Neural progenitor cell (in vitro differentiated cells): ENCODE measurements at regions not wholly inside any gene's neighbourhood (a gene's known extent, or its start where the extent isn't known, plus 50 kb on each side); places are given as distances from the start of the nearest gene placed in this dataset.
A peak's percentile ranks its signal among the peaks of the same experiment; 100 is the strongest.

Experiments used
- DNase-seq: peaks from one replicate; pipeline ENCODE4 v3.0.0-alpha.2; 2016; ENCODE audit warnings: low spot score
- H2AFZ ChIP-seq: fragments of 200-600 bp; sonication (generic); replicated peaks from 2 replicates; pipeline ENCODE4 v1.6.1; 2016; ENCODE audit warnings: antibody characterized with exemption
- H3F3A ChIP-seq: fragments of 200-600 bp; sonication (generic); 2 replicates; pipeline ENCODE4 v1.6.1; 2016; ENCODE audit warnings: antibody characterized with exemption, low read depth
- H3K27ac ChIP-seq: fragments of 200-600 bp; sonication (generic); 2 replicates; pipeline ENCODE4 v1.5.1; 2016; ENCODE audit warnings: mild to moderate bottlenecking
- H3K27me3 ChIP-seq: fragments of 200-600 bp; sonication (generic); 2 replicates; pipeline ENCODE4 v1.6.1; 2016; ENCODE audit warnings: mild to moderate bottlenecking, moderate library complexity
- H3K36me3 ChIP-seq: fragments of 200-600 bp; sonication (generic); 2 replicates; pipeline ENCODE4 v1.5.1; 2016
- H3K4me1 ChIP-seq: fragments of 200-600 bp; sonication (generic); 2 replicates; pipeline ENCODE4 v1.6.1; 2016; ENCODE audit warnings: mixed run types
- H3K4me2 ChIP-seq: fragments of 200-600 bp; sonication (generic); 2 replicates; pipeline ENCODE4 v1.6.1; 2016
- H3K4me3 ChIP-seq: fragments of 200-600 bp; sonication (generic); 2 replicates; pipeline ENCODE4 v1.5.1; 2016
- H3K79me2 ChIP-seq: fragments of 200-600 bp; sonication (generic); 2 replicates; pipeline ENCODE4 v1.6.1; 2016; ENCODE audit warnings: low read depth
- H3K9ac ChIP-seq: fragments of 200-600 bp; sonication (generic); 2 replicates; pipeline ENCODE4 v1.6.1; 2016
- H3K9me3 ChIP-seq: fragments of 200-600 bp; sonication (generic); 2 replicates; pipeline ENCODE4 v1.5.1; 2016; ENCODE audit warnings: low read depth
- H4K20me1 ChIP-seq: fragments of 200-600 bp; sonication (generic); 2 replicates; pipeline ENCODE4 v1.6.1; 2016; ENCODE audit warnings: low read depth
- H3K27ac Mint-ChIP-seq: 3 replicates; pipeline ENCODE4 v1.8.0; 2021; ENCODE audit warnings: mixed read lengths
- H3K27me3 Mint-ChIP-seq: 2 replicates; pipeline ENCODE4 v1.8.0; 2022; ENCODE audit warnings: low read depth, mild to moderate bottlenecking, inconsistent platforms, moderate library complexity, mixed read lengths; ENCODE audit not compliant: insufficient read depth
- H3K36me3 Mint-ChIP-seq: 3 replicates; pipeline ENCODE4 v1.8.0; 2021; ENCODE audit warnings: mixed read lengths
- H3K4me1 Mint-ChIP-seq: 3 replicates; pipeline ENCODE4 v1.8.0; 2021; ENCODE audit warnings: mixed read lengths
- H3K4me3 Mint-ChIP-seq: 3 replicates; pipeline ENCODE4 v1.8.0; 2021; ENCODE audit warnings: mild to moderate bottlenecking, moderate library complexity, mixed read lengths
- H3K9me3 Mint-ChIP-seq: 3 replicates; pipeline ENCODE4 v1.8.0; 2020; ENCODE audit warnings: mixed read lengths
- EZH2 ChIP-seq: fragments of 200-600 bp; sonication (generic); IDR thresholded peaks from 2 replicates; pipeline ENCODE4 v1.6.1; 2017; ENCODE audit warnings: antibody characterized with exemption, mild to moderate bottlenecking, moderate library complexity
- EZH2phosphoT487 ChIP-seq: fragments of 200-600 bp; sonication (generic); IDR thresholded peaks from 2 replicates; pipeline ENCODE4 v1.6.1; 2017; ENCODE audit warnings: antibody characterized with exemption
- TF ChIP-seq, protein P1 (sequence below): fragments of 200-600 bp; sonication (generic); IDR thresholded peaks from 2 replicates; pipeline ENCODE4 v1.5.1; 2017; ENCODE audit warnings: antibody characterized with exemption, mild to moderate bottlenecking

- H3K4me1 ChIP-seq: peaks cover 28% of the 10 kb centered on the region
- no peaks in the 10 kb centered on the region for H3K79me2 ChIP-seq
- H3K36me3 ChIP-seq: no peaks in the 10 kb centered on the region
- H3K9me3 ChIP-seq: no peaks in the 10 kb centered on the region
- Mint-ChIP-seq H3K27me3 (peaks cover 14% of the 10 kb centered on the region), H3K27ac (peak overlapping the region; percentile 4), H3K4me3 (peak overlapping the region; percentile 23), H3K4me1 (peaks cover 17% of the 10 kb centered on the region), H3K36me3 (no peaks in the 10 kb centered on the region), H3K9me3 (no peaks in the 10 kb centered on the region)
- no peak overlapping the region for H3K4me2 ChIP-seq
- H4K20me1 ChIP-seq: peaks cover 19% of the 10 kb centered on the region
- H3K9ac ChIP-seq: no peak overlapping the region
- no peak overlapping the region for H3K4me3 ChIP-seq
- no peak overlapping the region for H2AFZ ChIP-seq
- H3K27me3 ChIP-seq: no peaks in the 10 kb centered on the region
- H3K27ac ChIP-seq: no peak overlapping the region
- no peak for TF ChIP-seq EZH2
- no peak for TF ChIP-seq EZH2phosphoT487
- TF ChIP-seq, protein P1, sequence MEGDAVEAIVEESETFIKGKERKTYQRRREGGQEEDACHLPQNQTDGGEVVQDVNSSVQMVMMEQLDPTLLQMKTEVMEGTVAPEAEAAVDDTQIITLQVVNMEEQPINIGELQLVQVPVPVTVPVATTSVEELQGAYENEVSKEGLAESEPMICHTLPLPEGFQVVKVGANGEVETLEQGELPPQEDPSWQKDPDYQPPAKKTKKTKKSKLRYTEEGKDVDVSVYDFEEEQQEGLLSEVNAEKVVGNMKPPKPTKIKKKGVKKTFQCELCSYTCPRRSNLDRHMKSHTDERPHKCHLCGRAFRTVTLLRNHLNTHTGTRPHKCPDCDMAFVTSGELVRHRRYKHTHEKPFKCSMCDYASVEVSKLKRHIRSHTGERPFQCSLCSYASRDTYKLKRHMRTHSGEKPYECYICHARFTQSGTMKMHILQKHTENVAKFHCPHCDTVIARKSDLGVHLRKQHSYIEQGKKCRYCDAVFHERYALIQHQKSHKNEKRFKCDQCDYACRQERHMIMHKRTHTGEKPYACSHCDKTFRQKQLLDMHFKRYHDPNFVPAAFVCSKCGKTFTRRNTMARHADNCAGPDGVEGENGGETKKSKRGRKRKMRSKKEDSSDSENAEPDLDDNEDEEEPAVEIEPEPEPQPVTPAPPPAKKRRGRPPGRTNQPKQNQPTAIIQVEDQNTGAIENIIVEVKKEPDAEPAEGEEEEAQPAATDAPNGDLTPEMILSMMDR: no peak
- DNase-seq: no peak
- H3F3A ChIP-seq: peaks cover 21% of the 10 kb centered on the region
Measured at GRCh38 chr22:49624421-49625177, 203.1 kb downstream of the BRD1 start.

- H3K4me3 Mint-ChIP-seq: no peak overlapping the region
- no peaks in the 10 kb centered on the region for H3K9me3 Mint-ChIP-seq
- Histone ChIP-seq H2AFZ (no peak overlapping the region), H3K27ac (no peak overlapping the region), H3K9me3 (no peaks in the 10 kb centered on the region), H3K4me3 (no peak overlapping the region), H3K36me3 (no peaks in the 10 kb centered on the region), H3K4me2 (no peak overlapping the region), H3K4me1 (peaks cover 21% of the 10 kb centered on the region), H4K20me1 (peaks cover 12% of the 10 kb centered on the region), H3K79me2 (no peaks in the 10 kb centered on the region), H3K27me3 (no peaks in the 10 kb centered on the region), H3F3A (peaks cover 14% of the 10 kb centered on the region), H3K9ac (no peak overlapping the region)
- no peak for TF ChIP-seq EZH2phosphoT487
- no peak for TF ChIP-seq EZH2
- TF ChIP-seq, protein P1: no peak
- H3K27ac Mint-ChIP-seq: no peak overlapping the region
- H3K36me3 Mint-ChIP-seq: no peaks in the 10 kb centered on the region
- H3K4me1 Mint-ChIP-seq: peaks cover 10% of the 10 kb centered on the region
- no peak for DNase-seq
- H3K27me3 Mint-ChIP-seq: peaks cover 16% of the 10 kb centered on the region
Measured at GRCh38 chr22:49623715-49624114, 204.0 kb downstream of the BRD1 start.

- H3K27ac ChIP-seq: no peak overlapping the region
- Mint-ChIP-seq H3K4me3 (no peak overlapping the region), H3K4me1 (peaks cover 5% of the 10 kb centered on the region), H3K27ac (no peak overlapping the region), H3K9me3 (no peaks in the 10 kb centered on the region), H3K36me3 (no peaks in the 10 kb centered on the region), H3K27me3 (peaks cover 12% of the 10 kb centered on the region)
- no peak for TF ChIP-seq EZH2
- no peak for TF ChIP-seq EZH2phosphoT487
- TF ChIP-seq, protein P1: no peak
- H3K4me1 ChIP-seq: peaks cover 16% of the 10 kb centered on the region
- H4K20me1 ChIP-seq: peaks cover 8% of the 10 kb centered on the region
- no peak overlapping the region for H2AFZ ChIP-seq
- H3K79me2 ChIP-seq: no peaks in the 10 kb centered on the region
- peaks cover 9% of the 10 kb centered on the region for H3F3A ChIP-seq
- no peak for DNase-seq
- H3K27me3 ChIP-seq: no peaks in the 10 kb centered on the region
- no peak overlapping the region for H3K9ac ChIP-seq
- H3K36me3 ChIP-seq: no peaks in the 10 kb centered on the region
- no peak overlapping the region for H3K4me3 ChIP-seq
- no peaks in the 10 kb centered on the region for H3K9me3 ChIP-seq
- no peak overlapping the region for H3K4me2 ChIP-seq
Measured at GRCh38 chr22:49623176-49623575, 204.5 kb downstream of the BRD1 start.
